Upper lobe of left lung (tissue), 6 donors: ENCODE measurements at regions not wholly inside any gene's neighbourhood (a gene's known extent, or its start where the extent isn't known, plus 50 kb on each side); places are given as distances from the start of the nearest gene placed in this dataset.

Experiments
- ATAC-seq, 2 donors: fragments of 200-7000 bp; cut with Tn5 transposase; one replicate each; pipeline ENCODE4 v1.9.1; 2022; ENCODE audit warnings: mild to moderate bottlenecking in 2 of 2, moderate library complexity in 2 of 2; ENCODE audit not compliant: low FRiP score in 2 of 2
- DNase-seq, 2 donors: peaks; one replicate each; pipeline ENCODE4 v3.0.0-alpha.2; 2019 to 2020
- H3K27ac ChIP-seq, 4 donors: fragments of 200-600 bp; sonication (generic); one replicate each; pipeline ENCODE4 v1.5.1; 2016 to 2019
- H3K27me3 ChIP-seq, 4 donors: fragments of 200-600 bp; sonication (generic); one replicate each; pipeline ENCODE4 v1.5.1; 2017 to 2019
- H3K36me3 ChIP-seq, 4 donors: fragments of 200-600 bp; sonication (generic); one replicate each; pipeline ENCODE4 v1.5.1; 2016 to 2019
- H3K4me1 ChIP-seq, 4 donors: fragments of 200-600 bp; sonication (generic); one replicate each; pipeline ENCODE4 v1.5.1; 2018 to 2019
- H3K4me3 ChIP-seq, 4 donors: fragments of 200-600 bp; sonication (generic); one replicate each; pipeline ENCODE4 v1.5.1; 2017 to 2019; ENCODE audit warnings: mild to moderate bottlenecking in 2 of 4, moderate library complexity in 1 of 4
- H3K9me3 ChIP-seq, 4 donors: fragments of 200-600 bp; sonication (generic); one replicate each; pipeline ENCODE4 v1.5.1; 2018 to 2019
- EP300 ChIP-seq, 4 donors: sonication (generic); formaldehyde crosslinking; IDR thresholded peaks; one replicate each; pipeline ENCODE4 v1.5.1; 2017; ENCODE audit warnings: antibody characterized with exemption in 4 of 4, control low read depth in 2 of 4
- POLR2A ChIP-seq, 4 donors: fragments of 450-650 bp; IDR thresholded peaks; one replicate each; pipeline ENCODE4 v1.5.1; 2016 to 2017; ENCODE audit warnings: antibody characterized with exemption in 4 of 4, mild to moderate bottlenecking in 2 of 4
- POLR2AphosphoS5 ChIP-seq, 2 donors: sonication (generic); formaldehyde crosslinking; IDR thresholded peaks; one replicate each; pipeline ENCODE4 v1.5.1; 2017; ENCODE audit warnings: antibody characterized with exemption in 2 of 2
- WGBS, 2 donors: methylation state at CpG; one replicate each; pipeline ENCODE4 v1.1.5; 2017 to 2018; 5-methylcytosine and 5-hydroxymethylcytosine counted together
- TF ChIP-seq, protein P1 (sequence below), 6 experiments: fragments of 450-650 bp in 4 of 6; fragments of 200-600 bp in 2 of 6; sonication (generic) in 2 of 6; IDR thresholded peaks; one replicate each; pipeline ENCODE4 v1.5.1; 2016 to 2019; ENCODE audit warnings: antibody characterized with exemption in 6 of 6
- donor health status: DM: no; HTN: no; CAD: no; lungs with moderate emphysema.
- donor health status: DM: no; HTN: yes; CAD: no; lungs with severe emphysema.

GRCh38 chr20:63116412-63117106 lies 99.4 kb downstream of the YTHDF1 start:
- Histone ChIP-seq H3K27me3 (no peaks in the 10 kb centered on the region), H3K36me3 (no peaks in the 10 kb centered on the region), H3K9me3 (peaks cover 0 to 3% (median 0%) of the 10 kb centered on the region in 4 donors), H3K27ac (no peak overlapping the region), H3K4me3 (no peak overlapping the region), H3K4me1 (no peaks in the 10 kb centered on the region)
- WGBS, 2 donors = 16 to 18% methylated on average over 27 to 31 of the region's 32 CpGs
- peak in 1 of 2 donors; percentile 85 for DNase-seq
- TF ChIP-seq, protein P1, sequence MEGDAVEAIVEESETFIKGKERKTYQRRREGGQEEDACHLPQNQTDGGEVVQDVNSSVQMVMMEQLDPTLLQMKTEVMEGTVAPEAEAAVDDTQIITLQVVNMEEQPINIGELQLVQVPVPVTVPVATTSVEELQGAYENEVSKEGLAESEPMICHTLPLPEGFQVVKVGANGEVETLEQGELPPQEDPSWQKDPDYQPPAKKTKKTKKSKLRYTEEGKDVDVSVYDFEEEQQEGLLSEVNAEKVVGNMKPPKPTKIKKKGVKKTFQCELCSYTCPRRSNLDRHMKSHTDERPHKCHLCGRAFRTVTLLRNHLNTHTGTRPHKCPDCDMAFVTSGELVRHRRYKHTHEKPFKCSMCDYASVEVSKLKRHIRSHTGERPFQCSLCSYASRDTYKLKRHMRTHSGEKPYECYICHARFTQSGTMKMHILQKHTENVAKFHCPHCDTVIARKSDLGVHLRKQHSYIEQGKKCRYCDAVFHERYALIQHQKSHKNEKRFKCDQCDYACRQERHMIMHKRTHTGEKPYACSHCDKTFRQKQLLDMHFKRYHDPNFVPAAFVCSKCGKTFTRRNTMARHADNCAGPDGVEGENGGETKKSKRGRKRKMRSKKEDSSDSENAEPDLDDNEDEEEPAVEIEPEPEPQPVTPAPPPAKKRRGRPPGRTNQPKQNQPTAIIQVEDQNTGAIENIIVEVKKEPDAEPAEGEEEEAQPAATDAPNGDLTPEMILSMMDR (IDR thresholded peaks at IDR 0.05) = no peak
- TF ChIP-seq POLR2A (IDR thresholded peaks at IDR 0.05) = no peak
- no peak for TF ChIP-seq POLR2AphosphoS5 (IDR thresholded peaks at IDR 0.05)
- no peak for TF ChIP-seq EP300 (IDR thresholded peaks at IDR 0.05)
- ATAC-seq = no peak

DNA sequence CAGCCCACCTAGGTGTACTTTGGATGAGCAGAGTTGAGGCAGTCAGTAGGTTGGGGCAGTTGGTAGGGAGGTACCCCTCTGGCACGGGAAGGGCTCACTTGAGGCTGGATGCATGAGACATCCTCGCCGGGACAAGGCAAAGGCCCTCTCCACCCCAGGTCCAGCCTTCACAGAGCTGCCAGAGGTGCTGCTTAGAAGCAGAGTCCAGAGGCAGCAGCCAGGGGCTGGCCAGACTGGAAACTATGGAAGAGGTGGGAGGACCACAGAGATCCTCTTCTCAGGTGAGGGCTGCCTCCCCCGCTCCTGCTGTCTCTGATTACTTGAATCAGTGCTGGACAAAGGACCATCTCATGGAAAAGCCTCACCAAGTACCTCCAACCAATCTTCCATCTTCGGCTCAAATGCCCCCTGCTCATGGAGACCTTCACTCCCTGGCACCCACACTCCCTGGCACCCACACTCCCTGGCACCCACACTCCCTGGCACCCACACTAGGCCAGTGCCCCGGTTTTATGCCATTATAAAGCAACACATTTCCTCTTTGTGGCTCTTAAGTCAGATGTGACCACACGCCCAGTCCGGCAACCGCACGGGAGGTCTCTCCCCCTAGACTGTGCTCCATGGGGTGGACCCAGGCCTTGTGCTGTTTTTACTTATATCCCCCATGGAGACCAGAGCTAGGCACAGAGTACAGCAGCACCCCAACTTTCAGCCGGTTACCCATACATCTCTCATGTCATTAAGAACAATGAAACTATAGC lies 100.1 kb downstream of the YTHDF1 start:
- ATAC-seq (no peak), DNase-seq (no peak)
- TF ChIP-seq POLR2AphosphoS5 (IDR thresholded peaks at IDR 0.05) = no peak
- TF ChIP-seq EP300 (IDR thresholded peaks at IDR 0.05) = no peak
- no peak for TF ChIP-seq POLR2A (IDR thresholded peaks at IDR 0.05)
- Histone ChIP-seq H3K4me1 (no peaks in the 10 kb centered on the region), H3K36me3 (no peaks in the 10 kb centered on the region), H3K4me3 (no peak overlapping the region), H3K27me3 (no peaks in the 10 kb centered on the region), H3K27ac (no peak overlapping the region), H3K9me3 (peaks cover 0 to 10% (median 0%) of the 10 kb centered on the region in 4 donors)
- 75 to 87% methylated on average over 10 to 11 of the region's 11 CpGs for WGBS, 2 donors

- no peak overlapping the region for H3K27ac ChIP-seq
- 61 to 66% methylated on average over 16 of the region's 16 CpGs for WGBS, 2 donors
- H3K36me3 ChIP-seq = no peaks in the 10 kb centered on the region
- no peak overlapping the region for H3K4me3 ChIP-seq
- TF ChIP-seq POLR2AphosphoS5 (IDR thresholded peaks at IDR 0.05) (no peak), EP300 (IDR thresholded peaks at IDR 0.05) (no peak), POLR2A (IDR thresholded peaks at IDR 0.05) (no peak)
- TF ChIP-seq, protein P1 (IDR thresholded peaks at IDR 0.05) = no peak
- no peaks in the 10 kb centered on the region for H3K4me1 ChIP-seq
- DNase-seq (no peak), ATAC-seq (no peak)
- H3K27me3 ChIP-seq = no peaks in the 10 kb centered on the region
- H3K9me3 ChIP-seq = peaks cover 0 to 10% (median 0%) of the 10 kb centered on the region in 4 donors
Observed at GRCh38 chr20:63114693-63115311, 101.1 kb downstream of the YTHDF1 start.

DNA sequence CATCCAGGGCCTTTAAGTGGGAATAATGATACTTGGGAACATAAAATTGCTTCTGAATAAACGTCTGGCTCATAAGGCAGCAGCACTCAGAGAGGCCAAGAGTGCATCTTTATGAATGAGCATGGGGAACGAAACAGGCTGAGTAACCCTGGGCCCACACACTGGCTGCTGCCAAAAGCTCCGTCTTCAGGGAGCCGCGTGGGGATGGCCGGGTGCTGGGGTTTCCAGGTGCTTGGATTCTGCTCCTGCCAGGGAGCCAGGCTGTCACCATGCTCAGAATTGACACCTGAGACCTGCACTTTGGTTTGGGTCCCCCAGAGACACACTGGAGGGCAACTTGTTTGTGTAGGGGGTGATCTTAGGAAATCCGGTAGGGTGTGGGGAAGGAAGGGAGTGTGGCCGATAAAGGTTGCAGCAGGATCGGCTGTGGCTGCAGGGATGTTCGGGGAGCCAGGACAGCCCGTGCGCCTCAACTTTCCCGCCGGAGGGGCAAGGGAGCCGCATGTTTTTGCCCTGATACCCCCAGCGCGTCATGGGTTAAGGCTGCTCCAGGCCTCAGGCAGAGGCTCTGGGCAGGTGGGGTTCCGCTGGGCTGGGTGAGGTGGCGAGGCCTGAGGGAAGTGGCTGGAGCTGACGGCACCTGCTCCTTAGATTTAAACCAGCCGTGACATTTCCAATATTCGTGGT lies 101.8 kb downstream of the YTHDF1 start:
- H3K9me3 ChIP-seq = peaks cover 0 to 10% (median 0%) of the 10 kb centered on the region in 4 donors
- no peaks in the 10 kb centered on the region for H3K4me1 ChIP-seq
- H3K4me3 ChIP-seq = no peak overlapping the region
- ATAC-seq (no peak), DNase-seq (no peak)
- no peaks in the 10 kb centered on the region for H3K36me3 ChIP-seq
- TF ChIP-seq, protein P1 (IDR thresholded peaks at IDR 0.05) = no peak
- no peak overlapping the region for H3K27ac ChIP-seq
- no peaks in the 10 kb centered on the region for H3K27me3 ChIP-seq
- 59 to 63% methylated on average over 19 to 22 of the region's 22 CpGs for WGBS, 2 donors
